SK-MEL-5 (cell line): ENCODE measurements at regions not wholly inside any gene's neighbourhood (a gene's known extent, or its start where the extent isn't known, plus 50 kb on each side); places are given as distances from the start of the nearest gene placed in this dataset.
"Not testable (repeated sequence)": the region's sequence is repeated elsewhere in the genome, so short reads cannot be mapped to it uniquely, and the experiment has no call there.

ENCODE experiments used
- DNase-seq: peaks from one replicate; pipeline ENCODE4 v3.0.0-alpha.2; 2016; ENCODE audit warnings: low read depth, low spot score
- in situ Hi-C: cut with HindIII; loops from 2 replicates; pipeline ENCODE4 v1.10.0; 2016; ENCODE audit warnings: low sequenced_read_pairs, high pct_unique_total_duplicates, low pct_unique_long_range_greater_than_20kb

GRCh38 chr18:14930576-14930975 lies 182.6 kb downstream of the ANKRD30B start:
- in situ Hi-C loops, result no loop called here

GRCh38 chr18:14933049-14933851 lies 185.3 kb downstream of the ANKRD30B start:
- DNase-seq, result no peak
- in situ Hi-C loops, result no loop called here

More at GRCh38 chr18:14930576-14930975, 182.6 kb downstream of the ANKRD30B start:
- no peak for DNase-seq

- in situ Hi-C loops, result no loop called here
- DNase-seq, result no peak
Measured at GRCh38 chr18:14933964-14934363, 186.0 kb downstream of the ANKRD30B start.

- DNase-seq, result no peak
- in situ Hi-C loops, result no loop called here
Measured at GRCh38 chr18:14935210-14935609, 187.2 kb downstream of the ANKRD30B start.

- in situ Hi-C loops, result no loop called here
- no peak for DNase-seq
Measured at GRCh38 chr18:14936313-14936712, 188.3 kb downstream of the ANKRD30B start.

- in situ Hi-C loops, result no loop called here
- no peak for DNase-seq
Measured at GRCh38 chr18:14937271-14937670, 189.3 kb downstream of the ANKRD30B start.

- no peak for DNase-seq
- in situ Hi-C loops, result no loop called here
Measured at GRCh38 chr18:14939141-14939540, 191.2 kb downstream of the ANKRD30B start.

- in situ Hi-C loops, DNase-seq: not testable (repeated sequence)
Measured at GRCh38 chr18:14940106-14940505, 192.1 kb downstream of the ANKRD30B start.

GRCh38 chr18:14940735-14941134 lies 192.8 kb downstream of the ANKRD30B start:
- in situ Hi-C loops, result no loop called here
- no peak for DNase-seq

- in situ Hi-C loops, result no loop called here
- no peak for DNase-seq
Measured at GRCh38 chr18:14941256-14941655, 193.3 kb downstream of the ANKRD30B start.

GRCh38 chr18:14941792-14942191 lies 193.8 kb downstream of the ANKRD30B start:
- in situ Hi-C loops, result no loop called here
- DNase-seq, result no peak

GRCh38 chr18:14942275-14942674 lies 194.3 kb downstream of the ANKRD30B start:
- in situ Hi-C loops, result no loop called here
- DNase-seq, result no peak

GRCh38 chr18:14943486-14943885 lies 195.5 kb downstream of the ANKRD30B start:
- no peak for DNase-seq
- in situ Hi-C loops, result no loop called here

- in situ Hi-C loops, result no loop called here
- DNase-seq, result no peak
Measured at GRCh38 chr18:14943967-14944636, 196.1 kb downstream of the ANKRD30B start.

- no peak for DNase-seq
- in situ Hi-C loops, result no loop called here
Measured at GRCh38 chr18:14944838-14945237, 196.9 kb downstream of the ANKRD30B start.

- DNase-seq, result no peak
- in situ Hi-C loops, result no loop called here
Measured at GRCh38 chr18:14945286-14945685, 197.3 kb downstream of the ANKRD30B start.

GRCh38 chr18:14945984-14946383 lies 198.0 kb downstream of the ANKRD30B start:
- in situ Hi-C loops, result no loop called here
- peak; percentile 44 for DNase-seq

- DNase-seq, in situ Hi-C loops: not testable (repeated sequence)
Measured at GRCh38 chr18:14946741-14947470, 198.9 kb downstream of the ANKRD30B start.
